ENCODE measurements at regions not wholly inside any gene's neighbourhood (a gene's known extent, or its start where the extent isn't known, plus 50 kb on each side); places are given as distances from the start of the nearest gene placed in this dataset.

DNA sequence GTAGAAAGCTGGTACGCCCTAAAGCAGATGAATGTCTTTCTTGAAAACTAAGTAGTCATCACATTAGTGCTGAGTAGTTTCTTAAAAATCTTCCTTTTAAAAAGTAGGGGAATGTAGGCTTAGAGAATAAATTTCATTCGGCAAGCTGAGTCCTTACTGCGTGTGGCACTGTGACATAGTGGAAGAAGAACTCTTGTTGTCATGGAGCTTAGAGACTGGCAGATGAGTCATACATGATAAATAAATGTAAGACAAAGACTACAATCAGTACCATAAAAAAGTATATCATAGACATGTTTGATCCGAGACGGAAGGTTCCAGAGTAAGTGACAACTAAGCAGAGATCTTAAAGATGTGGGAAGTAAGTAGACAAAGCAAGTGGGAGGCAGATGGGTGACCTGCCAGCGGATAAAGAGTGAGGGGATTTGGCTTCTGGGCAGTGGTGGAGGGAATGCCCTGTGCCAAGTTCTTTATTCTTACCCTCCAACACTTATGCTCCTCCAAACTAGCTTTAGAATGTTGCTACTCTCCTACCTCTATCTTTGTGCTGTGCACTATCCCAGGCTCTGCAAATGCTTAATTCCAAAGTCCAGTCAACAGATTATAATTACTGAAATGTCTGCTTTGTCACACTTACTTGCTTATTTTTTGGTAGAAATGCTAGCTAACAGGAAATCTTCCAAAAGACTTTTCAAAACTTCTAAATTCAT, 608.5 kb upstream of the USP24 start:
- TF ChIP-seq NFIC (IDR thresholded peaks at IDR 0.05), result no peak
- TF ChIP-seq ZBTB7A (IDR thresholded peaks at IDR 0.05; ENCODE audit: low read depth), result no peak
- TF ChIP-seq MAX (IDR thresholded peaks at IDR 0.05), result no peak
- no peak for TF ChIP-seq YY1 (IDR thresholded peaks at IDR 0.05; ENCODE audit: low read depth)
- no peak for TF ChIP-seq TAF1 (IDR thresholded peaks at IDR 0.05; ENCODE audit: low read depth)
- TF ChIP-seq RAD21 (IDR thresholded peaks at IDR 0.05; ENCODE audit: low read depth), result no peak
- TF ChIP-seq CREB1 (IDR thresholded peaks at IDR 0.05; ENCODE audit: low read depth), result no peak
- TF ChIP-seq FOXM1 (IDR thresholded peaks at IDR 0.05; ENCODE audit: borderline replicate concordance, low read depth), result no peak
- TF ChIP-seq REST (IDR thresholded peaks at IDR 0.05; ENCODE audit: low read depth), result no peak
- TF ChIP-seq EGR1 (IDR thresholded peaks at IDR 0.05), result no peak
- TF ChIP-seq, protein P1, sequence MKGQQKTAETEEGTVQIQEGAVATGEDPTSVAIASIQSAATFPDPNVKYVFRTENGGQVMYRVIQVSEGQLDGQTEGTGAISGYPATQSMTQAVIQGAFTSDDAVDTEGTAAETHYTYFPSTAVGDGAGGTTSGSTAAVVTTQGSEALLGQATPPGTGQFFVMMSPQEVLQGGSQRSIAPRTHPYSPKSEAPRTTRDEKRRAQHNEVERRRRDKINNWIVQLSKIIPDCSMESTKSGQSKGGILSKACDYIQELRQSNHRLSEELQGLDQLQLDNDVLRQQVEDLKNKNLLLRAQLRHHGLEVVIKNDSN (IDR thresholded peaks at IDR 0.05), result no peak
- no peak for TF ChIP-seq EP300 (IDR thresholded peaks at IDR 0.05; ENCODE audit: borderline replicate concordance)
- no peak for TF ChIP-seq TCF12 (IDR thresholded peaks at IDR 0.05; ENCODE audit: low read depth)
- no peak for TF ChIP-seq CEBPB (IDR thresholded peaks at IDR 0.05)
- no peak for TF ChIP-seq TEAD4 (IDR thresholded peaks at IDR 0.05)

DNA sequence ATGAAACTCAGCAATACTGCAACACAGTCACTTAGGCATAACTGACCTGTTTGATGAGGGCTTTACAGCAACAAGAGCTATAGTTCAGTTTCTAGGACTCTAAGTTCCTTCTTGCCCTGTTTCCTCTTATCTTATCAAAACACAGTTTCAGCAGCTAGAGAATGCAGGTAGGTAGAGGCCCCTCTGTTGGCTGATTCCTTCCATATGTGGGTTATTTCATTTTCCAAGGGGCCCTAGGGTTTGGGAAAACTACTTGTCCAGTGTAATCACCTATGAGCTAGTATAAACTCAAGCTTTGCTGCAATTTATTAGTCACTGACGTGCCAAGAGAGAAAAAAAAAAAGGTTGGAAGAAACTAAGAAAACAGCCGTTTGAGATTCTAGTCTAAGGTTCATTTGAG, 607.7 kb upstream of the USP24 start:
- TF ChIP-seq REST (IDR thresholded peaks at IDR 0.05; ENCODE audit: low read depth) (no peak), TEAD4 (IDR thresholded peaks at IDR 0.05) (no peak), ZBTB7A (IDR thresholded peaks at IDR 0.05; ENCODE audit: low read depth) (no peak), CEBPB (IDR thresholded peaks at IDR 0.05) (no peak), TAF1 (IDR thresholded peaks at IDR 0.05; ENCODE audit: low read depth) (no peak), RAD21 (IDR thresholded peaks at IDR 0.05; ENCODE audit: low read depth) (no peak), EGR1 (IDR thresholded peaks at IDR 0.05) (no peak), CREB1 (IDR thresholded peaks at IDR 0.05; ENCODE audit: low read depth) (no peak)
- TF ChIP-seq, protein P1 (IDR thresholded peaks at IDR 0.05), result no peak

- TF ChIP-seq MAX (IDR thresholded peaks at IDR 0.05), result no peak
- no peak for TF ChIP-seq EGR1 (IDR thresholded peaks at IDR 0.05)
- TF ChIP-seq REST (IDR thresholded peaks at IDR 0.05; ENCODE audit: low read depth), result no peak
- TF ChIP-seq CREB1 (IDR thresholded peaks at IDR 0.05; ENCODE audit: low read depth), result no peak
- no peak for TF ChIP-seq TEAD4 (IDR thresholded peaks at IDR 0.05)
- TF ChIP-seq EP300 (IDR thresholded peaks at IDR 0.05; ENCODE audit: borderline replicate concordance), result no peak
- no peak for TF ChIP-seq RAD21 (IDR thresholded peaks at IDR 0.05; ENCODE audit: low read depth)
- no peak for TF ChIP-seq TCF12 (IDR thresholded peaks at IDR 0.05; ENCODE audit: low read depth)
- TF ChIP-seq CEBPB (IDR thresholded peaks at IDR 0.05), result no peak
- TF ChIP-seq ZBTB7A (IDR thresholded peaks at IDR 0.05; ENCODE audit: low read depth), result no peak
- no peak for TF ChIP-seq FOXM1 (IDR thresholded peaks at IDR 0.05; ENCODE audit: borderline replicate concordance, low read depth)
- TF ChIP-seq, protein P1 (IDR thresholded peaks at IDR 0.05), result no peak
- TF ChIP-seq TAF1 (IDR thresholded peaks at IDR 0.05; ENCODE audit: low read depth), result no peak
These were observed 606.1 kb upstream of the USP24 start for GRCh38 chr1:55821234-55821633.

GRCh38 chr1:55820501-55820900, 605.3 kb upstream of the USP24 start:
- no peak for TF ChIP-seq CREB1 (IDR thresholded peaks at IDR 0.05; ENCODE audit: low read depth)
- TF ChIP-seq ZBTB7A (IDR thresholded peaks at IDR 0.05; ENCODE audit: low read depth), result no peak
- TF ChIP-seq FOXM1 (IDR thresholded peaks at IDR 0.05; ENCODE audit: borderline replicate concordance, low read depth), result no peak
- TF ChIP-seq TEAD4 (IDR thresholded peaks at IDR 0.05), result no peak
- no peak for TF ChIP-seq NFIC (IDR thresholded peaks at IDR 0.05)
